T-helper 17 cell (primary cell): ENCODE measurements at regions not wholly inside any gene's neighbourhood (a gene's known extent, or its start where the extent isn't known, plus 50 kb on each side); places are given as distances from the start of the nearest gene placed in this dataset.
"Not testable (repeated sequence)": the region's sequence is repeated elsewhere in the genome, so short reads cannot be mapped to it uniquely, and the experiment has no call there.

Source experiments
- ATAC-seq: fragments of 150-1000 bp; cut with Tn5 transposase; 2 replicates; pipeline ENCODE4 v1.10.0; 2021; ENCODE audit warnings: mild to moderate bottlenecking, moderate library complexity
- DNase-seq, 3 donors: peaks; one replicate each; pipeline versions ENCODE4 v3.0.0 to v3.0.0-alpha.2; 2020 to 2021
- H3K9me3 ChIP-seq: one replicate; pipeline ENCODE4 v1.7.0; 2013; ENCODE audit warnings: low read length, mild to moderate bottlenecking; ENCODE audit not compliant: control insufficient read depth, poor library complexity, severe bottlenecking
- H3K27ac Mint-ChIP-seq: one replicate; pipeline ENCODE4 v1.8.0; 2022; ENCODE audit warnings: mild to moderate bottlenecking, moderate library complexity, mixed read lengths
- H3K27me3 Mint-ChIP-seq: one replicate; pipeline ENCODE4 v1.8.0; 2022; ENCODE audit warnings: mixed read lengths
- H3K36me3 Mint-ChIP-seq: one replicate; pipeline ENCODE4 v1.8.0; 2022; ENCODE audit warnings: low read depth, mixed read lengths
- H3K4me1 Mint-ChIP-seq: one replicate; pipeline ENCODE4 v1.8.0; 2022; ENCODE audit warnings: mild to moderate bottlenecking, mixed read lengths
- H3K4me3 Mint-ChIP-seq: one replicate; pipeline ENCODE4 v1.8.0; 2022; ENCODE audit warnings: mild to moderate bottlenecking, moderate library complexity, mixed read lengths

- not testable (repeated sequence) for DNase-seq
Observed at GRCh38 chr16:21372162-21372835, 94.2 kb upstream of the CRYM start.

GRCh38 chr16:21370791-21371190, 92.7 kb upstream of the CRYM start:
- H3K4me3 Mint-ChIP-seq, H3K36me3 Mint-ChIP-seq, H3K27me3 Mint-ChIP-seq, H3K4me1 Mint-ChIP-seq, H3K9me3 ChIP-seq, H3K27ac Mint-ChIP-seq, ATAC-seq, DNase-seq: not testable (repeated sequence)

More at GRCh38 chr16:21372162-21372835, 94.2 kb upstream of the CRYM start:
- not testable (repeated sequence) for H3K27ac Mint-ChIP-seq, H3K27me3 Mint-ChIP-seq, H3K4me1 Mint-ChIP-seq, H3K4me3 Mint-ChIP-seq, H3K9me3 ChIP-seq, H3K36me3 Mint-ChIP-seq, ATAC-seq

GRCh38 chr16:21368973-21369942, 91.2 kb upstream of the CRYM start:
- DNase-seq, H3K9me3 ChIP-seq, H3K27ac Mint-ChIP-seq, H3K36me3 Mint-ChIP-seq, ATAC-seq, H3K27me3 Mint-ChIP-seq, H3K4me1 Mint-ChIP-seq, H3K4me3 Mint-ChIP-seq: not testable (repeated sequence)

GRCh38 chr16:21367733-21368421, 89.8 kb upstream of the CRYM start:
- H3K36me3 Mint-ChIP-seq, H3K4me3 Mint-ChIP-seq, H3K4me1 Mint-ChIP-seq, H3K9me3 ChIP-seq, H3K27ac Mint-ChIP-seq, H3K27me3 Mint-ChIP-seq, DNase-seq: not testable (repeated sequence)
- peak; percentile 25 for ATAC-seq

GRCh38 chr16:21366998-21367397, 88.9 kb upstream of the CRYM start:
- H3K27ac Mint-ChIP-seq, H3K9me3 ChIP-seq, H3K4me3 Mint-ChIP-seq, DNase-seq, H3K4me1 Mint-ChIP-seq, H3K36me3 Mint-ChIP-seq, H3K27me3 Mint-ChIP-seq, ATAC-seq: not testable (repeated sequence)

- not testable (repeated sequence) for ATAC-seq, H3K4me1 Mint-ChIP-seq, H3K27ac Mint-ChIP-seq, H3K4me3 Mint-ChIP-seq, H3K27me3 Mint-ChIP-seq, H3K36me3 Mint-ChIP-seq, H3K9me3 ChIP-seq, DNase-seq
Observed at GRCh38 chr16:21365541-21365940, 87.5 kb upstream of the CRYM start.

GRCh38 chr16:21363550-21364223, 85.6 kb upstream of the CRYM start:
- Mint-ChIP-seq H3K27me3 (peaks cover 15% of the 10 kb centered on the region), H3K27ac (peak overlapping the region; percentile 22), H3K4me3 (peak overlapping the region; percentile 41)
- DNase-seq, H3K36me3 Mint-ChIP-seq, H3K9me3 ChIP-seq, H3K4me1 Mint-ChIP-seq: not testable (repeated sequence)
- ATAC-seq, result peak; percentile 38

GRCh38 chr16:21361612-21362227, 83.6 kb upstream of the CRYM start:
- DNase-seq, ATAC-seq, H3K36me3 Mint-ChIP-seq, H3K4me3 Mint-ChIP-seq, H3K4me1 Mint-ChIP-seq, H3K9me3 ChIP-seq, H3K27ac Mint-ChIP-seq: not testable (repeated sequence)
- H3K27me3 Mint-ChIP-seq, result peaks cover 15% of the 10 kb centered on the region

GRCh38 chr16:21361045-21361444, 83.0 kb upstream of the CRYM start:
- H3K36me3 Mint-ChIP-seq, H3K4me3 Mint-ChIP-seq, ATAC-seq, H3K27ac Mint-ChIP-seq, H3K4me1 Mint-ChIP-seq, DNase-seq, H3K9me3 ChIP-seq: not testable (repeated sequence)
- peaks cover 21% of the 10 kb centered on the region for H3K27me3 Mint-ChIP-seq

- DNase-seq, H3K4me1 Mint-ChIP-seq, ATAC-seq, H3K36me3 Mint-ChIP-seq, H3K27ac Mint-ChIP-seq, H3K4me3 Mint-ChIP-seq, H3K9me3 ChIP-seq: not testable (repeated sequence)
- peaks cover 25% of the 10 kb centered on the region for H3K27me3 Mint-ChIP-seq
Observed at GRCh38 chr16:21359513-21359912, 81.4 kb upstream of the CRYM start.

- H3K9me3 ChIP-seq, DNase-seq, H3K4me3 Mint-ChIP-seq, H3K27ac Mint-ChIP-seq, H3K36me3 Mint-ChIP-seq, H3K4me1 Mint-ChIP-seq: not testable (repeated sequence)
- ATAC-seq, result peak; percentile 61
- peaks cover 17% of the 10 kb centered on the region for H3K27me3 Mint-ChIP-seq
Observed at GRCh38 chr16:21358261-21358795, 80.2 kb upstream of the CRYM start.

GRCh38 chr16:21356308-21356707, 78.2 kb upstream of the CRYM start:
- H3K27ac Mint-ChIP-seq, DNase-seq, H3K4me3 Mint-ChIP-seq, H3K36me3 Mint-ChIP-seq, H3K4me1 Mint-ChIP-seq, H3K9me3 ChIP-seq: not testable (repeated sequence)
- ATAC-seq, result peak; percentile 30
- peaks cover 17% of the 10 kb centered on the region for H3K27me3 Mint-ChIP-seq
